Panc1 (cell line): ENCODE measurements at regions not wholly inside any gene's neighbourhood (a gene's known extent, or its start where the extent isn't known, plus 50 kb on each side); places are given as distances from the start of the nearest gene placed in this dataset.

Experiments used
- POLR2AphosphoS5 ChIP-seq: IDR thresholded peaks from 2 replicates; pipeline ENCODE4 v1.6.1; 2012; ENCODE audit warnings: mild to moderate bottlenecking, low read depth, low read length, moderate library complexity
- SIN3A ChIP-seq: IDR thresholded peaks from 2 replicates; pipeline ENCODE4 v1.6.1; 2012; ENCODE audit warnings: low read depth, mild to moderate bottlenecking, low read length, moderate library complexity, borderline replicate concordance; ENCODE audit not compliant: insufficient read depth
- TF ChIP-seq, protein P1 (sequence below): fragments of 450-650 bp; IDR thresholded peaks from 2 replicates; pipeline ENCODE4 v1.5.1; 2017; ENCODE audit warnings: mild to moderate bottlenecking
- TF ChIP-seq, protein P2 (sequence below), 2 experiments: IDR thresholded peaks; 2 replicates each; pipeline ENCODE4 v1.6.1; 2011 to 2012; ENCODE audit warnings: low read depth in 2 of 2, control low read depth in 1 of 2, low read length in 1 of 2, mild to moderate bottlenecking in 1 of 2, moderate library complexity in 1 of 2; ENCODE audit not compliant: insufficient read depth in 1 of 2

DNA sequence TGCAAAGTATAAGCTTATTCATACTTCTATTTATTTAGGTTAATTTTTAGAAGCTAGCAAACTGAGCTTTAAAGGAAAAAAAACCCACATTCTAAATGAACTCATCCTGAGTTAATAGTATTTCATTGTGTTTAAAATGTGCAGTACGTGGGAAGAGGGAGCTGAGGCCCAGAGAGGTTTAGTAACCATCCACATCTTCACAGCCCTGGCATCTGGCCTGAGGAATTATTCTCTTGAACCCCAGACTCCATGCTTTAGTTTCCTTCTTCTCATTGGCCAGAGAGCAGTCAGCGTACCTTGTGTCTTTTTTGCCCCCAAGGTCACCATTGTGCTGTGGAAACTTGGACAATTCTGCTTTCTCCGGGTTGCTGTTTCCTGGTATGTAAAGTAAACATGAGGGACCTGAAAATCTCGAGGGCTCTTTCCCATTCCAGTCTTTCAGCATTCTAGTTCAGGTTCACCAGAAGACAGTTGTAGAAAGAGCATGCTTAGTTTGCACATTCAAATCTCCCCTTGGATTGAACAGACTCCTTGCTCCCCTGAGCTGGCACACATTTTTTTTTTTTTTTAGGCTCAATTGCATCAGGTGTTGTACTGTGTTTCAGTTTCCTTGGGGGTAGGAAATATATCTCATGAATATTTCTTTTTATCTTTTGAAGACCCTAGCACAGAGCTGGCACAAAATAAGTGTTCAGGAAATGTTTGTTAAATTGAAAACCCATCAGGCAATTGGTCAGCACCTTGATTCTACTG lies 81.4 kb downstream of the MYCN start:
- TF ChIP-seq, protein P1, sequence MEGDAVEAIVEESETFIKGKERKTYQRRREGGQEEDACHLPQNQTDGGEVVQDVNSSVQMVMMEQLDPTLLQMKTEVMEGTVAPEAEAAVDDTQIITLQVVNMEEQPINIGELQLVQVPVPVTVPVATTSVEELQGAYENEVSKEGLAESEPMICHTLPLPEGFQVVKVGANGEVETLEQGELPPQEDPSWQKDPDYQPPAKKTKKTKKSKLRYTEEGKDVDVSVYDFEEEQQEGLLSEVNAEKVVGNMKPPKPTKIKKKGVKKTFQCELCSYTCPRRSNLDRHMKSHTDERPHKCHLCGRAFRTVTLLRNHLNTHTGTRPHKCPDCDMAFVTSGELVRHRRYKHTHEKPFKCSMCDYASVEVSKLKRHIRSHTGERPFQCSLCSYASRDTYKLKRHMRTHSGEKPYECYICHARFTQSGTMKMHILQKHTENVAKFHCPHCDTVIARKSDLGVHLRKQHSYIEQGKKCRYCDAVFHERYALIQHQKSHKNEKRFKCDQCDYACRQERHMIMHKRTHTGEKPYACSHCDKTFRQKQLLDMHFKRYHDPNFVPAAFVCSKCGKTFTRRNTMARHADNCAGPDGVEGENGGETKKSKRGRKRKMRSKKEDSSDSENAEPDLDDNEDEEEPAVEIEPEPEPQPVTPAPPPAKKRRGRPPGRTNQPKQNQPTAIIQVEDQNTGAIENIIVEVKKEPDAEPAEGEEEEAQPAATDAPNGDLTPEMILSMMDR, result no peak
- TF ChIP-seq SIN3A (no peak), POLR2AphosphoS5 (no peak)
- TF ChIP-seq, protein P2, sequence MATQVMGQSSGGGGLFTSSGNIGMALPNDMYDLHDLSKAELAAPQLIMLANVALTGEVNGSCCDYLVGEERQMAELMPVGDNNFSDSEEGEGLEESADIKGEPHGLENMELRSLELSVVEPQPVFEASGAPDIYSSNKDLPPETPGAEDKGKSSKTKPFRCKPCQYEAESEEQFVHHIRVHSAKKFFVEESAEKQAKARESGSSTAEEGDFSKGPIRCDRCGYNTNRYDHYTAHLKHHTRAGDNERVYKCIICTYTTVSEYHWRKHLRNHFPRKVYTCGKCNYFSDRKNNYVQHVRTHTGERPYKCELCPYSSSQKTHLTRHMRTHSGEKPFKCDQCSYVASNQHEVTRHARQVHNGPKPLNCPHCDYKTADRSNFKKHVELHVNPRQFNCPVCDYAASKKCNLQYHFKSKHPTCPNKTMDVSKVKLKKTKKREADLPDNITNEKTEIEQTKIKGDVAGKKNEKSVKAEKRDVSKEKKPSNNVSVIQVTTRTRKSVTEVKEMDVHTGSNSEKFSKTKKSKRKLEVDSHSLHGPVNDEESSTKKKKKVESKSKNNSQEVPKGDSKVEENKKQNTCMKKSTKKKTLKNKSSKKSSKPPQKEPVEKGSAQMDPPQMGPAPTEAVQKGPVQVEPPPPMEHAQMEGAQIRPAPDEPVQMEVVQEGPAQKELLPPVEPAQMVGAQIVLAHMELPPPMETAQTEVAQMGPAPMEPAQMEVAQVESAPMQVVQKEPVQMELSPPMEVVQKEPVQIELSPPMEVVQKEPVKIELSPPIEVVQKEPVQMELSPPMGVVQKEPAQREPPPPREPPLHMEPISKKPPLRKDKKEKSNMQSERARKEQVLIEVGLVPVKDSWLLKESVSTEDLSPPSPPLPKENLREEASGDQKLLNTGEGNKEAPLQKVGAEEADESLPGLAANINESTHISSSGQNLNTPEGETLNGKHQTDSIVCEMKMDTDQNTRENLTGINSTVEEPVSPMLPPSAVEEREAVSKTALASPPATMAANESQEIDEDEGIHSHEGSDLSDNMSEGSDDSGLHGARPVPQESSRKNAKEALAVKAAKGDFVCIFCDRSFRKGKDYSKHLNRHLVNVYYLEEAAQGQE (IDR thresholded peaks at IDR 0.05; ENCODE audit: insufficient read depth in 1 of 2, low read depth in 2 of 2, low read length in 1 of 2), result no peak
